A673 (cell line): ENCODE measurements at regions not wholly inside any gene's neighbourhood (a gene's known extent, or its start where the extent isn't known, plus 50 kb on each side); places are given as distances from the start of the nearest gene placed in this dataset.

ENCODE experiments used
- BruUV-seq: library from RNA; stranded (reverse); fragments of 400-500 nt; replicated peaks from 2 replicates; lab custom pipeline; 2021; lab: Mats Ljungman, UMichigan
- CTCF ChIA-PET: fragments of 300-600 bp; sonication (Branson Sonifier 250); formaldehyde crosslinking; loops from one replicate; lab custom pipeline; 2022; ENCODE audit warnings: antibody characterized with exemption; lab: Charles Lee
- POLR2A ChIA-PET: fragments of 300-600 bp; sonication (Branson Sonifier 250); formaldehyde crosslinking; loops from one replicate; lab custom pipeline; 2022; ENCODE audit warnings: antibody characterized with exemption; ENCODE audit not compliant: low non-redundant PET; lab: Charles Lee
- DNase-seq: peaks from one replicate; pipeline ENCODE4 v3.0.0-alpha.2; 2015; ENCODE audit warnings: low spot score
- H3K27ac ChIP-seq: fragments of 200-600 bp; sonication (generic); 2 replicates; pipeline ENCODE4 v1.5.1; 2016; ENCODE audit warnings: mixed run types, low read depth, mild to moderate bottlenecking, mixed read lengths, antibody characterized with exemption, low read length; ENCODE audit not compliant: poor library complexity, severe bottlenecking
- H3K27me3 ChIP-seq: fragments of 200-600 bp; sonication (generic); replicated peaks from 2 replicates; pipeline ENCODE4 v1.6.1; 2017; ENCODE audit warnings: mixed run types, low read depth, mild to moderate bottlenecking, mixed read lengths, antibody characterized with exemption, low read length; ENCODE audit not compliant: insufficient read depth, poor library complexity
- H3K36me3 ChIP-seq: fragments of 200-600 bp; sonication (generic); 2 replicates; pipeline ENCODE4 v1.6.1; 2016; ENCODE audit warnings: mixed run types, mild to moderate bottlenecking, mixed read lengths, antibody characterized with exemption, low read length; ENCODE audit not compliant: insufficient read depth, poor library complexity, severe bottlenecking
- H3K4me1 ChIP-seq: fragments of 200-600 bp; sonication (generic); 2 replicates; pipeline ENCODE4 v1.6.1; 2017; ENCODE audit warnings: mixed run types, mild to moderate bottlenecking, mixed read lengths, antibody characterized with exemption, low read length; ENCODE audit not compliant: insufficient read depth, poor library complexity, severe bottlenecking
- H3K4me3 ChIP-seq: fragments of 200-600 bp; sonication (generic); 2 replicates; pipeline ENCODE4 v1.5.1; 2016; ENCODE audit warnings: low read depth, mixed run types, mild to moderate bottlenecking, mixed read lengths, low read length; ENCODE audit not compliant: poor library complexity, severe bottlenecking
- H3K9me3 ChIP-seq: fragments of 200-600 bp; sonication (generic); 2 replicates; pipeline ENCODE4 v1.6.1; 2016; ENCODE audit warnings: mixed run types, low read depth, mild to moderate bottlenecking, mixed read lengths, antibody characterized with exemption, low read length; ENCODE audit not compliant: poor library complexity, severe bottlenecking
- EZH2 ChIP-seq: fragments of 200-600 bp; sonication (generic); IDR thresholded peaks from 2 replicates; pipeline ENCODE4 v1.6.1; 2017; ENCODE audit warnings: borderline replicate concordance, low read depth, mild to moderate bottlenecking, mixed read lengths, antibody characterized with exemption, low read length; ENCODE audit not compliant: poor library complexity, severe bottlenecking
- intact Hi-C: fragments of 100-400 bp; cut with micrococcal nuclease; formaldehyde crosslinking; loops from one replicate; pipeline ENCODE4 v1.10.0; 2022; ENCODE audit not compliant: unreplicated experiment
- TF ChIP-seq, protein P1 (sequence below): fragments of 300-800, 200-600 bp; sonication (generic); conservative IDR thresholded peaks from 2 replicates; pipeline ENCODE4 v1.5.1; 2017; ENCODE audit warnings: low read depth, mild to moderate bottlenecking, antibody characterized with exemption, low read length, moderate library complexity, mixed read lengths

DNA sequence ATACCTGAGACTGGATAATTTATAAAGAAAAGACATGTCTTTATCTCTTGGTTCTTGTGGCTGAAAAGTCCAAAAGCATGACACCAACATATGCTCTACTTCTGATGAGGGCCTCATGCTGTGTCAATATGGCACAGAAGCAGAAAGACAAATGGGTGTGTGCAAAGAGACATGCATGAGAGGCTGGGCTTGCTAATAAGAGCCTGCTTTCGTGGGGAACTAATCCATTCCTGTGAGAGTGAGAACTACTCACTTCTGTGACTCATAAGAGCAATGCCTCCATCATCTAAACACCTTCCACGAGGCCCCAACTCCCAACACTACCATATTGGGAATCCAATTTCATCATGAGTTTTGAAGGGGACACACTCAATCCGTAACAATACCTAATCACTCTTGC, 340.0 kb upstream of the DUSP10 start:
- Histone ChIP-seq H3K27me3 (no peaks in the 10 kb centered on the region), H3K9me3 (no peaks in the 10 kb centered on the region), H3K27ac (no peak overlapping the region), H3K36me3 (no peaks in the 10 kb centered on the region), H3K4me3 (no peak overlapping the region), H3K4me1 (no peaks in the 10 kb centered on the region)
- TF ChIP-seq EZH2 = no peak
- TF ChIP-seq, protein P1, sequence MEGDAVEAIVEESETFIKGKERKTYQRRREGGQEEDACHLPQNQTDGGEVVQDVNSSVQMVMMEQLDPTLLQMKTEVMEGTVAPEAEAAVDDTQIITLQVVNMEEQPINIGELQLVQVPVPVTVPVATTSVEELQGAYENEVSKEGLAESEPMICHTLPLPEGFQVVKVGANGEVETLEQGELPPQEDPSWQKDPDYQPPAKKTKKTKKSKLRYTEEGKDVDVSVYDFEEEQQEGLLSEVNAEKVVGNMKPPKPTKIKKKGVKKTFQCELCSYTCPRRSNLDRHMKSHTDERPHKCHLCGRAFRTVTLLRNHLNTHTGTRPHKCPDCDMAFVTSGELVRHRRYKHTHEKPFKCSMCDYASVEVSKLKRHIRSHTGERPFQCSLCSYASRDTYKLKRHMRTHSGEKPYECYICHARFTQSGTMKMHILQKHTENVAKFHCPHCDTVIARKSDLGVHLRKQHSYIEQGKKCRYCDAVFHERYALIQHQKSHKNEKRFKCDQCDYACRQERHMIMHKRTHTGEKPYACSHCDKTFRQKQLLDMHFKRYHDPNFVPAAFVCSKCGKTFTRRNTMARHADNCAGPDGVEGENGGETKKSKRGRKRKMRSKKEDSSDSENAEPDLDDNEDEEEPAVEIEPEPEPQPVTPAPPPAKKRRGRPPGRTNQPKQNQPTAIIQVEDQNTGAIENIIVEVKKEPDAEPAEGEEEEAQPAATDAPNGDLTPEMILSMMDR = no peak
- POLR2A ChIA-PET = no interaction called here
- DNase-seq = no peak
- CTCF ChIA-PET = no interaction called here
- BruUV-seq = no TSS peak
- intact Hi-C loops = no loop called here

DNA sequence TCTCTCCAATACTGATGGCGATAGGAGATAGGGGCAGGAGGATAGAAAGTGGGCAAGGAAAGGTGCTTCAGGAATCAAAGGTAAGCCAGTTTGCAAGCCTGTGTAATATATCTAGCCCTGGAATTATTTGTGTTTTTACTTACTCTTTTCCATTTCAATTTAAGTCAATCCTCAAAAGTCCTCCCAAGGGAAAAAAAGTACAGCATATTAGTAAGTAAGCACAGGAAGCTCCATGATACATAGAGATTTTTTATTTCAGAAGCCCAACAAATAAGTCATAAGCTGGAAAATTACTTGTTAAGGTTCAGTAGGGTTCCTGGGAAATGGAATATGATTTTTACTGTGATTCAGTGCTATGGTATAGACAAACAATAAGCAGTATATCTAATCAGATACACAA, 337.7 kb upstream of the DUSP10 start:
- no peaks in the 10 kb centered on the region for H3K27me3 ChIP-seq
- intact Hi-C loops = no loop called here
- ChIA-PET CTCF (no interaction called here), POLR2A (no interaction called here)
- H3K27ac ChIP-seq = no peak overlapping the region
- BruUV-seq = no TSS peak
- H3K36me3 ChIP-seq = no peaks in the 10 kb centered on the region
- TF ChIP-seq, protein P1 = no peak
- no peak for TF ChIP-seq EZH2
- H3K4me3 ChIP-seq = no peak overlapping the region
- no peaks in the 10 kb centered on the region for H3K4me1 ChIP-seq
- no peak for DNase-seq
- H3K9me3 ChIP-seq = no peaks in the 10 kb centered on the region

- TF ChIP-seq EZH2 = no peak
- TF ChIP-seq, protein P1 = no peak
- no TSS peak for BruUV-seq
- ChIA-PET POLR2A (no interaction called here), CTCF (no interaction called here)
- no peak for DNase-seq
- intact Hi-C loops = no loop called here
- Histone ChIP-seq H3K4me3 (no peak overlapping the region), H3K4me1 (no peaks in the 10 kb centered on the region), H3K27me3 (no peaks in the 10 kb centered on the region), H3K36me3 (no peaks in the 10 kb centered on the region), H3K27ac (no peak overlapping the region), H3K9me3 (no peaks in the 10 kb centered on the region)
Observed at GRCh38 chr1:222077206-222077605, 335.3 kb upstream of the DUSP10 start.
